GM19452 (cell line): ENCODE measurements at regions not wholly inside any gene's neighbourhood (a gene's known extent, or its start where the extent isn't known, plus 50 kb on each side); places are given as distances from the start of the nearest gene placed in this dataset.
"Not testable (repeated sequence)": the region's sequence is repeated elsewhere in the genome, so short reads cannot be mapped to it uniquely, and the experiment has no call there.

Experiments
- ATAC-seq: cut with Tn5 transposase; IDR thresholded peaks from one replicate; pipeline ENCODE4 v1.9.1; 2021; ENCODE audit not compliant: unreplicated experiment

- not testable (repeated sequence) for ATAC-seq
These were observed 139.6 kb upstream of the LRRC61 start for GRCh38 chr7:150183602-150184001.

GRCh38 chr7:150189963-150190362 lies 133.2 kb upstream of the LRRC61 start:
- ATAC-seq: peak; percentile 95

- not testable (repeated sequence) for ATAC-seq
These were observed 130.6 kb upstream of the LRRC61 start for GRCh38 chr7:150192541-150192940.

- not testable (repeated sequence) for ATAC-seq
These were observed 129.3 kb upstream of the LRRC61 start for GRCh38 chr7:150193866-150194265.
